GM23338 (cell line): ENCODE measurements at regions not wholly inside any gene's neighbourhood (a gene's known extent, or its start where the extent isn't known, plus 50 kb on each side); places are given as distances from the start of the nearest gene placed in this dataset.

Experiments
- CREB1 ChIP-seq: fragments of 250-450 bp; sonication (Bioruptor Pico); IDR thresholded peaks from 2 replicates; pipeline ENCODE4 v1.5.0; 2020; ENCODE audit warnings: low read depth, mild to moderate bottlenecking, moderate library complexity
- CTCF ChIP-seq, 2 experiments: fragments of 200-600 bp in 1 of 2; sonication (generic) in 1 of 2; conservative IDR thresholded peaks; 2 replicates each; pipeline versions ENCODE4 v1.5.1 to v1.6.1; 2016 to 2017; ENCODE audit warnings: antibody characterized with exemption in 2 of 2, low read depth in 2 of 2, mild to moderate bottlenecking in 2 of 2, moderate library complexity in 1 of 2
- ETS1 ChIP-seq: IDR thresholded peaks from 2 replicates; pipeline ENCODE4 v1.6.1; 2016; ENCODE audit warnings: antibody characterized with exemption
- EZH2 ChIP-seq: fragments of 200-600 bp; sonication (generic); IDR thresholded peaks from one replicate; pipeline ENCODE4 v1.8.0; 2017; ENCODE audit warnings: antibody characterized with exemption, mild to moderate bottlenecking, low read depth; ENCODE audit not compliant: unreplicated experiment
- EZH2phosphoT487 ChIP-seq: fragments of 200-600 bp; sonication (generic); IDR thresholded peaks from one replicate; pipeline ENCODE4 v1.8.1; 2018; ENCODE audit warnings: antibody characterized with exemption; ENCODE audit not compliant: unreplicated experiment
- JUNB ChIP-seq: IDR thresholded peaks from one replicate; pipeline ENCODE4 v1.6.1; 2016; ENCODE audit warnings: antibody characterized with exemption; ENCODE audit not compliant: unreplicated experiment
- POLR2AphosphoS5 ChIP-seq: IDR thresholded peaks from 2 replicates; pipeline ENCODE4 v1.6.1; 2016; ENCODE audit warnings: antibody characterized with exemption, low read depth
- REST ChIP-seq: IDR thresholded peaks from one replicate; pipeline ENCODE4 v1.6.1; 2018; ENCODE audit warnings: antibody characterized with exemption; ENCODE audit not compliant: unreplicated experiment
- STAT1 ChIP-seq: IDR thresholded peaks from one replicate; pipeline ENCODE4 v1.6.1; 2016; ENCODE audit warnings: antibody characterized with exemption; ENCODE audit not compliant: unreplicated experiment
- ZNF114 ChIP-seq: fragments of 250-450 bp; sonication (Bioruptor Pico); IDR thresholded peaks from 2 replicates; pipeline ENCODE4 v1.5.0; 2020; ENCODE audit warnings: mild to moderate bottlenecking, moderate library complexity
- ZNF331 ChIP-seq: fragments of 250-450 bp; sonication (Bioruptor Pico); IDR thresholded peaks from 2 replicates; pipeline ENCODE4 v1.5.0; 2020; ENCODE audit warnings: low read depth, mild to moderate bottlenecking, moderate library complexity

- no peak for TF ChIP-seq CTCF (conservative IDR thresholded peaks at IDR 0.05; ENCODE audit: low read depth in 2 of 2)
- no peak for TF ChIP-seq EZH2phosphoT487
- TF ChIP-seq CREB1 (CRISPR knock-in tag): no peak
- no peak for TF ChIP-seq REST
- TF ChIP-seq EZH2: no peak
- no peak for TF ChIP-seq POLR2AphosphoS5
- TF ChIP-seq ETS1: no peak
- TF ChIP-seq JUNB: no peak
- no peak for TF ChIP-seq STAT1
- no peak for TF ChIP-seq ZNF114 (CRISPR knock-in tag)
- no peak for TF ChIP-seq ZNF331 (CRISPR knock-in tag)
These were observed 372.3 kb upstream of the SPOCK3 start for GRCh38 chr4:167606551-167606950.
